ENCODE measurements at regions not wholly inside any gene's neighbourhood (a gene's known extent, or its start where the extent isn't known, plus 50 kb on each side); places are given as distances from the start of the nearest gene placed in this dataset.
"Not testable (repeated sequence)": the region's sequence is repeated elsewhere in the genome, so short reads cannot be mapped to it uniquely, and the experiment has no call there.

DNA sequence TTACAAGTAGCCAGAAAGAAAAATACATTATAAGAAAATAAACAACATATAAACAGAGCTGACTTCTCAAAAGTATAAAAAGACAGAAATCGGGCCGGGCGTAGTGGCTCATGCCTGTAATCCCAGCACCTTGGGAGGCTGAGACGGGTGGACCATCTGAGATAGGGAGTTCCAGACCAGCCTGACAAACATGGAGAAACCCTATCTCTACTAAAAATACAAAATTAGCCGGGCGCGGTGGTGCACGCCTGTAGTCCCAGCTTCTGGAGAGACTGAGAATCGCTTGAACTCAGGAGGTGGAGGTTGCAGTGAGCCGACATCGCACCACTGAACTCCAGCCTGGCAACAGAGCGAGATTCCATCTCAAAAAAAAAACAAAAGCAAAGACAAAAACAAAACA lies 373.3 kb upstream of the ARPP21 start:
- not testable (repeated sequence) for TF ChIP-seq POLR2AphosphoS5 (IDR thresholded peaks at IDR 0.05; ENCODE audit: low read depth, low read length); POLR2A (IDR thresholded peaks at IDR 0.05; ENCODE audit: low read depth, low read length); TAF1 (IDR thresholded peaks at IDR 0.05; ENCODE audit: low read depth, low read length); SPI1 (IDR thresholded peaks at IDR 0.05; ENCODE audit: low read depth, low read length); PAX5 (IDR thresholded peaks at IDR 0.05; ENCODE audit: insufficient read depth, low read length, severe bottlenecking); POU2F2 (IDR thresholded peaks at IDR 0.05; ENCODE audit: low read depth, low read length)
